Testis (tissue), 2 donors: ENCODE measurements at regions not wholly inside any gene's neighbourhood (a gene's known extent, or its start where the extent isn't known, plus 50 kb on each side); places are given as distances from the start of the nearest gene placed in this dataset.

ENCODE experiments used
- POLR2A ChIP-seq: fragments of 450-650 bp; IDR thresholded peaks from one replicate; pipeline ENCODE4 v1.6.1; 2017; ENCODE audit warnings: antibody characterized with exemption, mild to moderate bottlenecking, moderate library complexity
- TF ChIP-seq, protein P1 (sequence below), 3 experiments: fragments of 450-650 bp in 2 of 3; fragments of 200-600 bp in 1 of 3; sonication (generic) in 1 of 3; IDR thresholded peaks; one replicate each; pipeline ENCODE4 v1.5.1; 2016 to 2019; ENCODE audit warnings: antibody characterized with exemption in 3 of 3, mild to moderate bottlenecking in 2 of 3, moderate library complexity in 1 of 3

DNA sequence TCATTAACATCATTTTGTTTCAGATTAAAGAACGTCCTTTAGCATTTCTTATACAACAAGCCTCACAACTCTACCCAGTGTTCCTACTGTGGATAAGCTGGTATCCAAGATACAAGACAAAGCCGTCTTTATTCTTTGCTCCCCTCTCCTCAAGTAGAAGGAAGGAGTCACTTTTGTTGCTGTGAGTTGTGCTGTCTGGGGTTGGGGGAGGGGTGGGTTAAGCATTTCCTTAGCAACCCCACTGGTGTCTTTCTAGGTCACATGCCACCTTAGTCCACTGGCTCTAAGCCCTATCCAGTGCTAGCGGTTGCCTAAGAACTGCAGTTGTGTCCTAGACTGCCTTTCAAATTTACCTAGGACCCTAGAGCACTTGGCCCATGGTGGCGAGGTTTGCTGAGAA lies 155.6 kb upstream of the PIEZO2 start:
- no peak for TF ChIP-seq POLR2A
- TF ChIP-seq, protein P1, sequence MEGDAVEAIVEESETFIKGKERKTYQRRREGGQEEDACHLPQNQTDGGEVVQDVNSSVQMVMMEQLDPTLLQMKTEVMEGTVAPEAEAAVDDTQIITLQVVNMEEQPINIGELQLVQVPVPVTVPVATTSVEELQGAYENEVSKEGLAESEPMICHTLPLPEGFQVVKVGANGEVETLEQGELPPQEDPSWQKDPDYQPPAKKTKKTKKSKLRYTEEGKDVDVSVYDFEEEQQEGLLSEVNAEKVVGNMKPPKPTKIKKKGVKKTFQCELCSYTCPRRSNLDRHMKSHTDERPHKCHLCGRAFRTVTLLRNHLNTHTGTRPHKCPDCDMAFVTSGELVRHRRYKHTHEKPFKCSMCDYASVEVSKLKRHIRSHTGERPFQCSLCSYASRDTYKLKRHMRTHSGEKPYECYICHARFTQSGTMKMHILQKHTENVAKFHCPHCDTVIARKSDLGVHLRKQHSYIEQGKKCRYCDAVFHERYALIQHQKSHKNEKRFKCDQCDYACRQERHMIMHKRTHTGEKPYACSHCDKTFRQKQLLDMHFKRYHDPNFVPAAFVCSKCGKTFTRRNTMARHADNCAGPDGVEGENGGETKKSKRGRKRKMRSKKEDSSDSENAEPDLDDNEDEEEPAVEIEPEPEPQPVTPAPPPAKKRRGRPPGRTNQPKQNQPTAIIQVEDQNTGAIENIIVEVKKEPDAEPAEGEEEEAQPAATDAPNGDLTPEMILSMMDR (IDR thresholded peaks at IDR 0.05): no peak
